H9 (cell line): ENCODE measurements at regions not wholly inside any gene's neighbourhood (a gene's known extent, or its start where the extent isn't known, plus 50 kb on each side); places are given as distances from the start of the nearest gene placed in this dataset.

Experiments used
- DNase-seq: peaks from one replicate; pipeline ENCODE4 v3.0.0-alpha.2; 2017
- H2AFZ ChIP-seq: one replicate; pipeline ENCODE4 v1.6.1; 2013; ENCODE audit warnings: mild to moderate bottlenecking, low read length, control low read depth, moderate library complexity
- H2AK5ac ChIP-seq: 2 replicates; pipeline ENCODE4 v1.6.1; 2013; ENCODE audit warnings: low read length, control low read depth, mixed read lengths; ENCODE audit not compliant: insufficient read length
- H2BK120ac ChIP-seq: one replicate; pipeline ENCODE4 v1.6.1; 2013; ENCODE audit warnings: low read depth, mild to moderate bottlenecking, low read length, control low read depth, inconsistent platforms; ENCODE audit not compliant: poor library complexity, severe bottlenecking
- H2BK12ac ChIP-seq: 2 replicates; pipeline ENCODE4 v1.6.1; 2013; ENCODE audit warnings: low read length, control low read depth, mixed read lengths, low read depth; ENCODE audit not compliant: insufficient read length
- H2BK15ac ChIP-seq: 2 replicates; pipeline ENCODE4 v1.6.1; 2013; ENCODE audit warnings: low read depth, low read length, control low read depth
- H2BK20ac ChIP-seq: one replicate; pipeline ENCODE4 v1.6.1; 2013; ENCODE audit warnings: low read depth, mild to moderate bottlenecking, low read length, control low read depth, inconsistent platforms; ENCODE audit not compliant: poor library complexity, severe bottlenecking
- H2BK5ac ChIP-seq: 2 replicates; pipeline ENCODE4 v1.6.1; 2013; ENCODE audit warnings: low read length, control low read depth, mixed read lengths; ENCODE audit not compliant: insufficient read length
- H3K14ac ChIP-seq: 2 replicates; pipeline ENCODE4 v1.6.1; 2013; ENCODE audit warnings: low read length, control low read depth; ENCODE audit not compliant: insufficient read depth
- H3K18ac ChIP-seq: 2 replicates; pipeline ENCODE4 v1.6.1; 2013; ENCODE audit warnings: low read depth, mild to moderate bottlenecking, mixed read lengths, low read length, control low read depth; ENCODE audit not compliant: insufficient read length
- H3K23ac ChIP-seq: 2 replicates; pipeline ENCODE4 v1.6.1; 2013; ENCODE audit warnings: low read length, control low read depth, mixed read lengths, low read depth; ENCODE audit not compliant: insufficient read length
- H3K23me2 ChIP-seq: 2 replicates; pipeline ENCODE4 v1.6.1; 2013; ENCODE audit warnings: low read depth, mild to moderate bottlenecking, mixed read lengths, low read length, control low read depth; ENCODE audit not compliant: insufficient read length, poor library complexity, severe bottlenecking
- H3K27ac ChIP-seq: 2 replicates; pipeline ENCODE4 v1.5.1; 2013; ENCODE audit warnings: low read length, control low read depth, mixed read lengths, low read depth; ENCODE audit not compliant: insufficient read length
- H3K27me3 ChIP-seq: 2 replicates; pipeline ENCODE4 v1.6.1; 2013; ENCODE audit warnings: low read length, control low read depth, inconsistent platforms; ENCODE audit not compliant: insufficient read depth
- H3K4ac ChIP-seq: 2 replicates; pipeline ENCODE4 v1.6.1; 2013; ENCODE audit warnings: low read depth, mild to moderate bottlenecking, control low read depth, inconsistent platforms, low read length, moderate library complexity
- H3K4me1 ChIP-seq: 2 replicates; pipeline ENCODE4 v1.6.1; 2013; ENCODE audit warnings: low read length, control low read depth, inconsistent platforms; ENCODE audit not compliant: insufficient read depth
- H3K4me2 ChIP-seq: 2 replicates; pipeline ENCODE4 v1.6.1; 2013; ENCODE audit warnings: low read length, control low read depth, mixed read lengths; ENCODE audit not compliant: insufficient read length, insufficient read depth
- H3K56ac ChIP-seq: 2 replicates; pipeline ENCODE4 v1.6.1; 2013; ENCODE audit warnings: low read depth, mild to moderate bottlenecking, mixed read lengths, low read length, control low read depth; ENCODE audit not compliant: insufficient read length
- H3K79me1 ChIP-seq: 2 replicates; pipeline ENCODE4 v1.6.1; 2013; ENCODE audit warnings: low read depth, mild to moderate bottlenecking, moderate library complexity, low read length, control low read depth, inconsistent platforms; ENCODE audit not compliant: insufficient read depth, poor library complexity, severe bottlenecking
- H3K79me2 ChIP-seq: 2 replicates; pipeline ENCODE4 v1.6.1; 2013; ENCODE audit warnings: low read length, control low read depth, inconsistent platforms; ENCODE audit not compliant: insufficient read depth
- H3K9ac ChIP-seq: 2 replicates; pipeline ENCODE4 v1.6.1; 2013; ENCODE audit warnings: low read length, control low read depth, mixed read lengths; ENCODE audit not compliant: insufficient read length; ENCODE audit errors: extremely low read depth
- H3K9me3 ChIP-seq: one replicate; pipeline ENCODE4 v1.6.1; 2013; ENCODE audit warnings: low read depth, low read length, inconsistent platforms; ENCODE audit not compliant: control insufficient read depth
- H3T11ph ChIP-seq: one replicate; pipeline ENCODE4 v1.6.1; 2013; ENCODE audit warnings: mild to moderate bottlenecking, low read length, control low read depth, inconsistent platforms
- H4K20me1 ChIP-seq: one replicate; pipeline ENCODE4 v1.6.1; 2013; ENCODE audit not compliant: control insufficient read depth, insufficient read length, insufficient read depth
- H4K5ac ChIP-seq: 2 replicates; pipeline ENCODE4 v1.6.1; 2013; ENCODE audit warnings: low read depth, mild to moderate bottlenecking, mixed read lengths, low read length, control low read depth; ENCODE audit not compliant: insufficient read length
- H4K8ac ChIP-seq: replicated peaks from 2 replicates; pipeline ENCODE4 v1.6.1; 2013; ENCODE audit warnings: low read length, control low read depth, mixed read lengths, low read depth; ENCODE audit not compliant: insufficient read length
- H4K91ac ChIP-seq: 2 replicates; pipeline ENCODE4 v1.6.1; 2013; ENCODE audit warnings: low read depth, mild to moderate bottlenecking, moderate library complexity, mixed read lengths, low read length, control low read depth; ENCODE audit not compliant: insufficient read length
- H3K27ac Mint-ChIP-seq, 3 experiments: 2 replicates in 2 of 3; 3 replicates in 1 of 3; pipeline ENCODE4 v1.8.0; 2020 to 2021; ENCODE audit warnings: mixed read lengths in 3 of 3, mild to moderate bottlenecking in 1 of 3, moderate library complexity in 1 of 3
- H3K27me3 Mint-ChIP-seq: 2 replicates; pipeline ENCODE4 v1.8.0; 2021; ENCODE audit warnings: low read depth, mild to moderate bottlenecking, moderate library complexity, mixed read lengths
- H3K36me3 Mint-ChIP-seq, 3 experiments: 2 replicates in 2 of 3; 3 replicates in 1 of 3; pipeline ENCODE4 v1.8.0; 2020 to 2021; ENCODE audit warnings: low read depth in 3 of 3, mixed read lengths in 3 of 3; ENCODE audit not compliant: insufficient read depth in 1 of 3
- H3K4me1 Mint-ChIP-seq, 2 experiments: 2 replicates each; pipeline ENCODE4 v1.8.0; 2020; ENCODE audit warnings: mixed read lengths in 2 of 2
- H3K4me3 Mint-ChIP-seq, 2 experiments: 2 replicates in 1 of 2; 3 replicates in 1 of 2; pipeline ENCODE4 v1.8.0; 2020 to 2021; ENCODE audit warnings: mild to moderate bottlenecking in 2 of 2, mixed read lengths in 2 of 2, moderate library complexity in 1 of 2
- H3K9me3 Mint-ChIP-seq, 2 experiments: 2 replicates in 1 of 2; 3 replicates in 1 of 2; pipeline ENCODE4 v1.8.0; 2020; ENCODE audit warnings: mild to moderate bottlenecking in 2 of 2, mixed read lengths in 2 of 2, moderate library complexity in 1 of 2
- WGBS: extraction: QIAGEN DNeasy Blood & Tissue Kit; methylation state at CpG from one replicate; pipeline ENCODE4 v1.1.7; 2013; ENCODE audit warnings: missing lambda C conversion rate, low lambda C conversion rate, mixed read lengths; ENCODE audit not compliant: insufficient read length; ENCODE audit errors: extremely low coverage; 5-methylcytosine and 5-hydroxymethylcytosine counted together
- TF ChIP-seq, protein P1 (sequence below): fragments of 200-600 bp; sonication (generic); conservative IDR thresholded peaks from 3 replicates; pipeline ENCODE4 v1.8.0; 2021; ENCODE audit warnings: antibody characterized with exemption, mild to moderate bottlenecking

DNA sequence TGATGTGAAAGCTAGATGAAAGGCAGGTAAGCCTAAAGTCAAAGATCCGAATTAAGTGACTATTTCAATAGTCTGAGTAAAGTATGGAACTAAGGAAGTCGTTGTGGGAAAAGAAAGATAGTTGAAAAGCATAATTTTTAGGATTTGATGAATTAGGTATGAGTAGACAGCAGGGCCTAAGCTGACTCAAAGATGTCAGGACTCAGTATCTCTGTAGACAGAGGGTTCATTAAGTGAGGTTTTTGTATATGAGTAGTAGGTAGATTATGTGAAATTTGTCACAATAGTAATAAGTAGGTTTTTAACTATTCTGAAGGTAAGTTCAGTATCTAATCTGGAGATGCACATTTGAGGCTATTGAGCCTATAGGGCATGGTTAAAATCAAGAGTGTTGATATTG lies 196.4 kb downstream of the RASSF9 start:
- H4K5ac ChIP-seq: no peak overlapping the region
- H3K14ac ChIP-seq: no peak overlapping the region
- no peaks in the 10 kb centered on the region for H3K9me3 Mint-ChIP-seq
- H3K27ac Mint-ChIP-seq: no peak overlapping the region
- H2BK12ac ChIP-seq: no peak overlapping the region
- no peaks in the 10 kb centered on the region for H3K4me1 ChIP-seq
- H3K18ac ChIP-seq: no peak overlapping the region
- no peak overlapping the region for H3T11ph ChIP-seq
- H4K91ac ChIP-seq: no peak overlapping the region
- H2BK15ac ChIP-seq: no peak overlapping the region
- H2BK20ac ChIP-seq: no peak overlapping the region
- no peaks in the 10 kb centered on the region for H3K79me2 ChIP-seq
- 100% methylated on average over 1 of the region's 2 CpGs for WGBS
- H4K8ac ChIP-seq: no peak overlapping the region
- no peaks in the 10 kb centered on the region for H3K79me1 ChIP-seq
- no peak overlapping the region for H2AK5ac ChIP-seq
- H3K9ac ChIP-seq: no peak overlapping the region
- no peak overlapping the region for H3K23ac ChIP-seq
- no peak overlapping the region for H3K56ac ChIP-seq
- no peak overlapping the region for H2AFZ ChIP-seq
- no peak overlapping the region for H3K4ac ChIP-seq
- H3K23me2 ChIP-seq: no peaks in the 10 kb centered on the region
- H2BK5ac ChIP-seq: no peak overlapping the region
- H4K20me1 ChIP-seq: no peaks in the 10 kb centered on the region
- no peaks in the 10 kb centered on the region for H3K9me3 ChIP-seq
- no peak for DNase-seq
- no peak overlapping the region; a peak in 1 of 5 replicates for H3K4me3 Mint-ChIP-seq
- no peak overlapping the region for H3K27ac ChIP-seq
- H3K4me1 Mint-ChIP-seq: peaks cover 3 to 5% of the 10 kb centered on the region in 2 experiments; a peak in 2 of 4 replicates
- TF ChIP-seq, protein P1, sequence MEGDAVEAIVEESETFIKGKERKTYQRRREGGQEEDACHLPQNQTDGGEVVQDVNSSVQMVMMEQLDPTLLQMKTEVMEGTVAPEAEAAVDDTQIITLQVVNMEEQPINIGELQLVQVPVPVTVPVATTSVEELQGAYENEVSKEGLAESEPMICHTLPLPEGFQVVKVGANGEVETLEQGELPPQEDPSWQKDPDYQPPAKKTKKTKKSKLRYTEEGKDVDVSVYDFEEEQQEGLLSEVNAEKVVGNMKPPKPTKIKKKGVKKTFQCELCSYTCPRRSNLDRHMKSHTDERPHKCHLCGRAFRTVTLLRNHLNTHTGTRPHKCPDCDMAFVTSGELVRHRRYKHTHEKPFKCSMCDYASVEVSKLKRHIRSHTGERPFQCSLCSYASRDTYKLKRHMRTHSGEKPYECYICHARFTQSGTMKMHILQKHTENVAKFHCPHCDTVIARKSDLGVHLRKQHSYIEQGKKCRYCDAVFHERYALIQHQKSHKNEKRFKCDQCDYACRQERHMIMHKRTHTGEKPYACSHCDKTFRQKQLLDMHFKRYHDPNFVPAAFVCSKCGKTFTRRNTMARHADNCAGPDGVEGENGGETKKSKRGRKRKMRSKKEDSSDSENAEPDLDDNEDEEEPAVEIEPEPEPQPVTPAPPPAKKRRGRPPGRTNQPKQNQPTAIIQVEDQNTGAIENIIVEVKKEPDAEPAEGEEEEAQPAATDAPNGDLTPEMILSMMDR: no peak
- no peak overlapping the region for H3K4me2 ChIP-seq
- H2BK120ac ChIP-seq: no peak overlapping the region
- no peaks in the 10 kb centered on the region for H3K27me3 Mint-ChIP-seq
- no peaks in the 10 kb centered on the region for H3K36me3 Mint-ChIP-seq
- no peaks in the 10 kb centered on the region for H3K27me3 ChIP-seq
